ENCODE measurements at regions not wholly inside any gene's neighbourhood (a gene's known extent, or its start where the extent isn't known, plus 50 kb on each side); places are given as distances from the start of the nearest gene placed in this dataset.

DNA sequence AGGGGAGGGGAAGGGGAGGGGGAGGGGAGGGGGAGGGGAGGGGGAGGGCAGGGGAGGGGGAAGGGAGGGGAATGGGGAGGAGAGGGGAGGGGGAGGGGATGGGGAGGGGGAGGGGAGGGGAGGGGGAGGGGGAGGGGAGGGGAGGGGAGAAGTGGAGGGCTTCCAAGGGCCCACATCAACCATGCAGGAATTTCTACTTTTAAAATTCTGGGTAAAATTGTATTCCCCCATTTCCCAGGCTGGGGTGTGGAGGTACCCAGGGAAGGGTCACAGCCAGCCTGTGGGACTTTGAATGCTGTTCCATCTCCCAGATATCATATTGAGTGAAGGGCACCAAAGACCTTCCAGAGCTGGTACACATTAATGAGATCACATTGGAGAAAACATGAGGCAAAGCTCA, 126.9 kb upstream of the ETS2 start (continued):
- TF ChIP-seq, protein P1, sequence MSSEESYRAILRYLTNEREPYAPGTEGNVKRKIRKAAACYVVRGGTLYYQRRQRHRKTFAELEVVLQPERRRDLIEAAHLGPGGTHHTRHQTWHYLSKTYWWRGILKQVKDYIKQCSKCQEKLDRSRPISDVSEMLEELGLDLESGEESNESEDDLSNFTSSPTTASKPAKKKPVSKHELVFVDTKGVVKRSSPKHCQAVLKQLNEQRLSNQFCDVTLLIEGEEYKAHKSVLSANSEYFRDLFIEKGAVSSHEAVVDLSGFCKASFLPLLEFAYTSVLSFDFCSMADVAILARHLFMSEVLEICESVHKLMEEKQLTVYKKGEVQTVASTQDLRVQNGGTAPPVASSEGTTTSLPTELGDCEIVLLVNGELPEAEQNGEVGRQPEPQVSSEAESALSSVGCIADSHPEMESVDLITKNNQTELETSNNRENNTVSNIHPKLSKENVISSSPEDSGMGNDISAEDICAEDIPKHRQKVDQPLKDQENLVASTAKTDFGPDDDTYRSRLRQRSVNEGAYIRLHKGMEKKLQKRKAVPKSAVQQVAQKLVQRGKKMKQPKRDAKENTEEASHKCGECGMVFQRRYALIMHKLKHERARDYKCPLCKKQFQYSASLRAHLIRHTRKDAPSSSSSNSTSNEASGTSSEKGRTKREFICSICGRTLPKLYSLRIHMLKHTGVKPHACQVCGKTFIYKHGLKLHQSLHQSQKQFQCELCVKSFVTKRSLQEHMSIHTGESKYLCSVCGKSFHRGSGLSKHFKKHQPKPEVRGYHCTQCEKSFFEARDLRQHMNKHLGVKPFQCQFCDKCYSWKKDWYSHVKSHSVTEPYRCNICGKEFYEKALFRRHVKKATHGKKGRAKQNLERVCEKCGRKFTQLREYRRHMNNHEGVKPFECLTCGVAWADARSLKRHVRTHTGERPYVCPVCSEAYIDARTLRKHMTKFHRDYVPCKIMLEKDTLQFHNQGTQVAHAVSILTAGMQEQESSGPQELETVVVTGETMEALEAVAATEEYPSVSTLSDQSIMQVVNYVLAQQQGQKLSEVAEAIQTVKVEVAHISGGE (CRISPR knock-in tag; IDR thresholded peaks at IDR 0.05): no peak
- TF ChIP-seq ZNF24 (IDR thresholded peaks at IDR 0.05): no peak
- TF ChIP-seq, protein P2, sequence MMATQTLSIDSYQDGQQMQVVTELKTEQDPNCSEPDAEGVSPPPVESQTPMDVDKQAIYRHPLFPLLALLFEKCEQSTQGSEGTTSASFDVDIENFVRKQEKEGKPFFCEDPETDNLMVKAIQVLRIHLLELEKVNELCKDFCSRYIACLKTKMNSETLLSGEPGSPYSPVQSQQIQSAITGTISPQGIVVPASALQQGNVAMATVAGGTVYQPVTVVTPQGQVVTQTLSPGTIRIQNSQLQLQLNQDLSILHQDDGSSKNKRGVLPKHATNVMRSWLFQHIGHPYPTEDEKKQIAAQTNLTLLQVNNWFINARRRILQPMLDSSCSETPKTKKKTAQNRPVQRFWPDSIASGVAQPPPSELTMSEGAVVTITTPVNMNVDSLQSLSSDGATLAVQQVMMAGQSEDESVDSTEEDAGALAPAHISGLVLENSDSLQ (IDR thresholded peaks at IDR 0.05): no peak
- TF ChIP-seq, protein P3, sequence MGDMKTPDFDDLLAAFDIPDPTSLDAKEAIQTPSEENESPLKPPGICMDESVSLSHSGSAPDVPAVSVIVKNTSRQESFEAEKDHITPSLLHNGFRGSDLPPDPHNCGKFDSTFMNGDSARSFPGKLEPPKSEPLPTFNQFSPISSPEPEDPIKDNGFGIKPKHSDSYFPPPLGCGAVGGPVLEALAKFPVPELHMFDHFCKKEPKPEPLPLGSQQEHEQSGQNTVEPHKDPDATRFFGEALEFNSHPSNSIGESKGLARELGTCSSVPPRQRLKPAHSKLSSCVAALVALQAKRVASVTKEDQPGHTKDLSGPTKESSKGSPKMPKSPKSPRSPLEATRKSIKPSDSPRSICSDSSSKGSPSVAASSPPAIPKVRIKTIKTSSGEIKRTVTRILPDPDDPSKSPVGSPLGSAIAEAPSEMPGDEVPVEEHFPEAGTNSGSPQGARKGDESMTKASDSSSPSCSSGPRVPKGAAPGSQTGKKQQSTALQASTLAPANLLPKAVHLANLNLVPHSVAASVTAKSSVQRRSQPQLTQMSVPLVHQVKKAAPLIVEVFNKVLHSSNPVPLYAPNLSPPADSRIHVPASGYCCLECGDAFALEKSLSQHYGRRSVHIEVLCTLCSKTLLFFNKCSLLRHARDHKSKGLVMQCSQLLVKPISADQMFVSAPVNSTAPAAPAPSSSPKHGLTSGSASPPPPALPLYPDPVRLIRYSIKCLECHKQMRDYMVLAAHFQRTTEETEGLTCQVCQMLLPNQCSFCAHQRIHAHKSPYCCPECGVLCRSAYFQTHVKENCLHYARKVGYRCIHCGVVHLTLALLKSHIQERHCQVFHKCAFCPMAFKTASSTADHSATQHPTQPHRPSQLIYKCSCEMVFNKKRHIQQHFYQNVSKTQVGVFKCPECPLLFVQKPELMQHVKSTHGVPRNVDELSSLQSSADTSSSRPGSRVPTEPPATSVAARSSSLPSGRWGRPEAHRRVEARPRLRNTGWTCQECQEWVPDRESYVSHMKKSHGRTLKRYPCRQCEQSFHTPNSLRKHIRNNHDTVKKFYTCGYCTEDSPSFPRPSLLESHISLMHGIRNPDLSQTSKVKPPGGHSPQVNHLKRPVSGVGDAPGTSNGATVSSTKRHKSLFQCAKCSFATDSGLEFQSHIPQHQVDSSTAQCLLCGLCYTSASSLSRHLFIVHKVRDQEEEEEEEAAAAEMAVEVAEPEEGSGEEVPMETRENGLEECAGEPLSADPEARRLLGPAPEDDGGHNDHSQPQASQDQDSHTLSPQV (IDR thresholded peaks at IDR 0.05): no peak
- TF ChIP-seq, protein P4, sequence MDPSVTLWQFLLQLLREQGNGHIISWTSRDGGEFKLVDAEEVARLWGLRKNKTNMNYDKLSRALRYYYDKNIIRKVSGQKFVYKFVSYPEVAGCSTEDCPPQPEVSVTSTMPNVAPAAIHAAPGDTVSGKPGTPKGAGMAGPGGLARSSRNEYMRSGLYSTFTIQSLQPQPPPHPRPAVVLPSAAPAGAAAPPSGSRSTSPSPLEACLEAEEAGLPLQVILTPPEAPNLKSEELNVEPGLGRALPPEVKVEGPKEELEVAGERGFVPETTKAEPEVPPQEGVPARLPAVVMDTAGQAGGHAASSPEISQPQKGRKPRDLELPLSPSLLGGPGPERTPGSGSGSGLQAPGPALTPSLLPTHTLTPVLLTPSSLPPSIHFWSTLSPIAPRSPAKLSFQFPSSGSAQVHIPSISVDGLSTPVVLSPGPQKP (IDR thresholded peaks at IDR 0.05; ENCODE audit: low read depth, low read length): no peak
